Tibial artery (tissue), 4 donors: ENCODE measurements at regions not wholly inside any gene's neighbourhood (a gene's known extent, or its start where the extent isn't known, plus 50 kb on each side); places are given as distances from the start of the nearest gene placed in this dataset.
A peak's percentile ranks its signal among the peaks of the same experiment; 100 is the strongest.

ENCODE experiments used
- DNase-seq, 2 donors: peaks; one replicate each; pipeline ENCODE4 v3.0.0-alpha.2; 2019
- H3K27ac ChIP-seq, 2 donors: fragments of 200-600 bp; sonication (generic) in 1 of 2; 1 replicate in 1 of 2; 2 replicates in 1 of 2; pipeline ENCODE4 v1.5.1; 2018 to 2019; ENCODE audit warnings: mild to moderate bottlenecking in 1 of 2
- H3K27me3 ChIP-seq, 2 donors: fragments of 200-600 bp; sonication (generic) in 1 of 2; one replicate each; pipeline versions ENCODE4 v1.5.1 to v1.6.0; 2016 to 2019
- H3K36me3 ChIP-seq, 3 donors: fragments of 200-600 bp; sonication (generic) in 2 of 3; one replicate each; pipeline ENCODE4 v1.5.1; 2016 to 2019; ENCODE audit warnings: mild to moderate bottlenecking in 2 of 3
- H3K4me1 ChIP-seq, 4 donors: fragments of 200-600 bp; sonication (generic) in 2 of 4; 1 replicate in 3 of 4; 2 replicates in 1 of 4; pipeline ENCODE4 v1.5.1; 2016 to 2019
- H3K4me3 ChIP-seq, 2 donors: fragments of 200-600 bp; sonication (generic) in 1 of 2; 1 replicate in 1 of 2; 2 replicates in 1 of 2; pipeline ENCODE4 v1.5.1; 2018 to 2019; ENCODE audit warnings: mild to moderate bottlenecking in 2 of 2
- H3K9me3 ChIP-seq, 3 donors: fragments of 200-600 bp; sonication (generic) in 1 of 3; one replicate each; pipeline ENCODE4 v1.5.1; 2016 to 2019
- intact Hi-C: fragments of 100-400 bp; cut with DNase I; formaldehyde crosslinking; loops from one replicate; pipeline ENCODE4 v1.15.0; 2023; ENCODE audit warnings: low total_unique reads
- TF ChIP-seq, protein P1 (sequence below), 2 experiments: fragments of 200-600 bp in 1 of 2; fragments of 450-650 bp in 1 of 2; IDR thresholded peaks; one replicate each; pipeline ENCODE4 v1.5.1; 2017 to 2019; ENCODE audit warnings: antibody characterized with exemption in 2 of 2, mild to moderate bottlenecking in 1 of 2, moderate library complexity in 1 of 2

GRCh38 chr9:79990536-79990935, 418.8 kb downstream of the TLE4 start:
- no peaks in the 10 kb centered on the region for H3K27me3 ChIP-seq
- H3K4me3 ChIP-seq: no peak overlapping the region
- no peaks in the 10 kb centered on the region for H3K36me3 ChIP-seq
- peaks cover 0 to 19% (median 4%) of the 10 kb centered on the region in 4 donors for H3K4me1 ChIP-seq
- DNase-seq: no peak
- intact Hi-C loops: no loop called here
- H3K27ac ChIP-seq: peak overlapping the region in 1 of 2 donors; percentile 15
- TF ChIP-seq, protein P1, sequence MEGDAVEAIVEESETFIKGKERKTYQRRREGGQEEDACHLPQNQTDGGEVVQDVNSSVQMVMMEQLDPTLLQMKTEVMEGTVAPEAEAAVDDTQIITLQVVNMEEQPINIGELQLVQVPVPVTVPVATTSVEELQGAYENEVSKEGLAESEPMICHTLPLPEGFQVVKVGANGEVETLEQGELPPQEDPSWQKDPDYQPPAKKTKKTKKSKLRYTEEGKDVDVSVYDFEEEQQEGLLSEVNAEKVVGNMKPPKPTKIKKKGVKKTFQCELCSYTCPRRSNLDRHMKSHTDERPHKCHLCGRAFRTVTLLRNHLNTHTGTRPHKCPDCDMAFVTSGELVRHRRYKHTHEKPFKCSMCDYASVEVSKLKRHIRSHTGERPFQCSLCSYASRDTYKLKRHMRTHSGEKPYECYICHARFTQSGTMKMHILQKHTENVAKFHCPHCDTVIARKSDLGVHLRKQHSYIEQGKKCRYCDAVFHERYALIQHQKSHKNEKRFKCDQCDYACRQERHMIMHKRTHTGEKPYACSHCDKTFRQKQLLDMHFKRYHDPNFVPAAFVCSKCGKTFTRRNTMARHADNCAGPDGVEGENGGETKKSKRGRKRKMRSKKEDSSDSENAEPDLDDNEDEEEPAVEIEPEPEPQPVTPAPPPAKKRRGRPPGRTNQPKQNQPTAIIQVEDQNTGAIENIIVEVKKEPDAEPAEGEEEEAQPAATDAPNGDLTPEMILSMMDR (IDR thresholded peaks at IDR 0.05): no peak
- H3K9me3 ChIP-seq: no peaks in the 10 kb centered on the region

- H3K27me3 ChIP-seq: no peaks in the 10 kb centered on the region
- TF ChIP-seq, protein P1 (IDR thresholded peaks at IDR 0.05): no peak
- no peak overlapping the region for H3K4me3 ChIP-seq
- no peaks in the 10 kb centered on the region for H3K36me3 ChIP-seq
- H3K9me3 ChIP-seq: no peaks in the 10 kb centered on the region
- intact Hi-C loops: no loop called here
- H3K4me1 ChIP-seq: peaks cover 0 to 19% (median 4%) of the 10 kb centered on the region in 4 donors
- no peak overlapping the region for H3K27ac ChIP-seq
- DNase-seq: no peak
Observed at GRCh38 chr9:79989079-79989478, 417.3 kb downstream of the TLE4 start.

DNA sequence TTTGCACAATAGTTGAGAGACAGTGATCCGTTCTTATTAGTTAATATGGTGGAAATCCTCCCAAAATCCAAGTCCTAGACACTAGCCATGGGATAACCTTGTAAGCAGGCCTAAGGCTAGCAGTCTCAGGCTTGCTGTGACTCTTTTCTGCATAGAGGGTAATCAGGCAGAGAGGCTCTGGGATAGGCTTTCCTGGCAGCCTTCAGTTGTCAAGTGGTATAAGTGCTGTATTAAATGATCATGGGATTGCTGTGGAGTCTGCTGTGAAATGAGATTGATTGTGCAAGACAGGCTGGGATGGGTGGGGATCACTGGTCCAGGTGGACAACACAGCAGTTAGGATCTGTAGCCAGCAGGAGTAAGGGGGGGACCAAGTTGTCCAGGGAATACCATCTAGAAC, 416.4 kb downstream of the TLE4 start:
- no peak overlapping the region for H3K27ac ChIP-seq
- intact Hi-C loops: no loop called here
- DNase-seq: no peak
- peaks cover 0 to 19% (median 4%) of the 10 kb centered on the region in 4 donors for H3K4me1 ChIP-seq
- no peak overlapping the region for H3K4me3 ChIP-seq
- no peaks in the 10 kb centered on the region for H3K36me3 ChIP-seq
- no peaks in the 10 kb centered on the region for H3K9me3 ChIP-seq
- TF ChIP-seq, protein P1 (IDR thresholded peaks at IDR 0.05): no peak
- H3K27me3 ChIP-seq: no peaks in the 10 kb centered on the region

DNA sequence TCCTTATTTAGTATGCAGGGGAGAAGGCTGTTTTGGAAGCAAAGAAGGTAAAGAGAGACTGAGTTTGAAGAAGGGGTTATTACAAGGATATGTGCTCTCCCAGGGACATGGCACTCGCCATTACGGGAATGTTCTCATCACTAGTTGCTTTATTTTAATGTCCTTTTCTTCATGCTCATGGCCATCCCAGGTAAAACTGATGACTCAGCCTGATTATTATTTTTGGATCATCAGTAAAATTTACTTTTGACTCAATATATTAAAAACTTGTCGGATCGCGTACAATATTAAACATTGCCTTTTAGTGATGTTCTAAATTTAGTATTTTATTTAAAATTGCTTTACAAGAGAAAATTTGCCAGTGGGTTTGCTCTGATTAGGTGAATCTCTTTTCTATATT, 414.7 kb downstream of the TLE4 start:
- Histone ChIP-seq H3K27me3 (no peaks in the 10 kb centered on the region), H3K27ac (no peak overlapping the region), H3K4me3 (no peak overlapping the region), H3K36me3 (no peaks in the 10 kb centered on the region), H3K4me1 (peaks cover 0 to 16% (median 4%) of the 10 kb centered on the region in 4 donors), H3K9me3 (no peaks in the 10 kb centered on the region)
- TF ChIP-seq, protein P1 (IDR thresholded peaks at IDR 0.05): no peak
- intact Hi-C loops: no loop called here
- DNase-seq: no peak

- TF ChIP-seq, protein P1 (IDR thresholded peaks at IDR 0.05): no peak
- Histone ChIP-seq H3K4me3 (no peak overlapping the region), H3K27me3 (no peaks in the 10 kb centered on the region), H3K9me3 (no peaks in the 10 kb centered on the region), H3K27ac (no peak overlapping the region), H3K36me3 (no peaks in the 10 kb centered on the region), H3K4me1 (peaks cover 0 to 9% (median 1%) of the 10 kb centered on the region in 4 donors)
- intact Hi-C loops: no loop called here
- DNase-seq: no peak
Observed at GRCh38 chr9:79985772-79986171, 414.0 kb downstream of the TLE4 start.

DNA sequence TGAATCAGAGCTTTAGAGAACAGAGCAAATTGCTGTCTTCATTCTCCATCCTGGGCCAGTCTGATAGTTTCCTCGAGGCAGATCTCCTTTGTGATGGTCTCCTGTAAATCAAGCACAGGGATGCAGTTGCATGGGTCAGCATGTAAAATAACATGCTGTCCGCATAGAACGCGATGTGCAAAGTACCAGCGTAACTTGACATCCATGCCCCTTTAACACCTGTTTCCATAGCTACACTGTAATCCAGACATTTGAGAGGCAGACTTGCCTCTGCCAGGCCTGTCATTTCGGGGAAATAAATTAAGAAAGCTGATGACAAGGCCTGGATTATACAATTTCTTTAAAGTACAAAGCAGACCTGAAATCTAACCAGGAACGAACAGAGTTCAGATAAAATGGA, 413.5 kb downstream of the TLE4 start:
- H3K27ac ChIP-seq: no peak overlapping the region
- no peaks in the 10 kb centered on the region for H3K27me3 ChIP-seq
- H3K36me3 ChIP-seq: no peaks in the 10 kb centered on the region
- DNase-seq: no peak
- H3K4me3 ChIP-seq: no peak overlapping the region
- TF ChIP-seq, protein P1 (IDR thresholded peaks at IDR 0.05): no peak
- peaks cover 0 to 4% (median 0%) of the 10 kb centered on the region in 4 donors for H3K4me1 ChIP-seq
- no peaks in the 10 kb centered on the region for H3K9me3 ChIP-seq
- intact Hi-C loops: no loop called here
